HEK293 (cell line): ENCODE measurements at regions not wholly inside any gene's neighbourhood (a gene's known extent, or its start where the extent isn't known, plus 50 kb on each side); places are given as distances from the start of the nearest gene placed in this dataset.

ENCODE experiments used
- EGR2 ChIP-seq: fragments of 450-650 bp; formaldehyde crosslinking; IDR thresholded peaks from 2 replicates; pipeline ENCODE4 v1.5.1; 2016; ENCODE audit warnings: low read depth, missing biosample characterization, missing genetic modification characterization
- FEZF1 ChIP-seq: fragments of 450-650 bp; formaldehyde crosslinking; IDR thresholded peaks from 2 replicates; pipeline ENCODE4 v1.5.1; 2016; ENCODE audit warnings: missing biosample characterization, missing genetic modification characterization
- GLI4 ChIP-seq: fragments of 450-650 bp; formaldehyde crosslinking; IDR thresholded peaks from 2 replicates; pipeline ENCODE4 v1.5.1; 2016; ENCODE audit warnings: missing biosample characterization, missing genetic modification characterization
- GLIS1 ChIP-seq: fragments of 450-650 bp; formaldehyde crosslinking; IDR thresholded peaks from 2 replicates; pipeline ENCODE4 v1.5.1; 2016; ENCODE audit warnings: missing biosample characterization, missing genetic modification characterization
- IKZF3 ChIP-seq: fragments of 450-650 bp; IDR thresholded peaks from 2 replicates; pipeline ENCODE4 v1.5.0; 2018; ENCODE audit warnings: missing biosample characterization, mild to moderate bottlenecking, missing genetic modification characterization, moderate library complexity
- KLF16 ChIP-seq: fragments of 450-650 bp; formaldehyde crosslinking; IDR thresholded peaks from 2 replicates; pipeline ENCODE4 v1.5.1; 2017; ENCODE audit warnings: missing biosample characterization, missing genetic modification characterization
- PBX3 ChIP-seq: sonication (generic); formaldehyde crosslinking; IDR thresholded peaks from 2 replicates; pipeline ENCODE4 v1.8.1; 2022; ENCODE audit warnings: mild to moderate bottlenecking, moderate library complexity, missing genetic modification reagents
- PRDM1 ChIP-seq: fragments of 450-650 bp; formaldehyde crosslinking; IDR thresholded peaks from 2 replicates; pipeline ENCODE4; 2016; ENCODE audit warnings: missing biosample characterization, missing genetic modification characterization
- PRDM6 ChIP-seq: fragments of 450-650 bp; formaldehyde crosslinking; IDR thresholded peaks from 2 replicates; pipeline ENCODE4 v1.5.1; 2017; ENCODE audit warnings: missing biosample characterization, missing genetic modification characterization
- RBAK ChIP-seq: fragments of 450-650 bp; formaldehyde crosslinking; IDR thresholded peaks from 2 replicates; pipeline ENCODE4 v1.5.1; 2016; ENCODE audit warnings: missing biosample characterization, missing genetic modification characterization
- SETDB1 ChIP-seq: IDR thresholded peaks from one replicate; pipeline ENCODE4 v1.6.1; 2017; ENCODE audit warnings: mild to moderate bottlenecking, low read length, moderate library complexity, mixed read lengths; ENCODE audit not compliant: insufficient read length
- SP7 ChIP-seq: fragments of 450-650 bp; formaldehyde crosslinking; IDR thresholded peaks from 2 replicates; pipeline ENCODE4 v1.5.1; 2016; ENCODE audit warnings: missing biosample characterization, missing genetic modification characterization
- ZBTB10 ChIP-seq: fragments of 450-650 bp; formaldehyde crosslinking; IDR thresholded peaks from 2 replicates; pipeline ENCODE4 v1.5.1; 2016; ENCODE audit warnings: missing biosample characterization, missing genetic modification characterization
- ZBTB11 ChIP-seq: fragments of 450-650 bp; formaldehyde crosslinking; conservative IDR thresholded peaks from 2 replicates; pipeline ENCODE4 v1.5.1; 2016; ENCODE audit warnings: low read depth, missing biosample characterization, missing genetic modification characterization
- ZBTB48 ChIP-seq: fragments of 450-650 bp; formaldehyde crosslinking; IDR thresholded peaks from 2 replicates; pipeline ENCODE4 v1.5.1; 2016; ENCODE audit warnings: missing biosample characterization, missing genetic modification characterization
- ZFP3 ChIP-seq: fragments of 450-650 bp; formaldehyde crosslinking; IDR thresholded peaks from 2 replicates; pipeline ENCODE4 v1.5.1; 2016; ENCODE audit warnings: low read depth, missing biosample characterization, missing genetic modification characterization
- ZFP41 ChIP-seq: fragments of 450-650 bp; formaldehyde crosslinking; IDR thresholded peaks from 2 replicates; pipeline ENCODE4 v1.5.1; 2016; ENCODE audit warnings: missing biosample characterization, missing genetic modification characterization, borderline replicate concordance
- ZIC2 ChIP-seq: fragments of 450-650 bp; formaldehyde crosslinking; IDR thresholded peaks from 2 replicates; pipeline ENCODE4 v1.5.1; 2016; ENCODE audit warnings: missing biosample characterization, missing genetic modification characterization
- ZNF138 ChIP-seq: fragments of 450-650 bp; formaldehyde crosslinking; IDR thresholded peaks from 2 replicates; pipeline ENCODE4 v1.5.1; 2016; ENCODE audit warnings: missing biosample characterization, missing genetic modification characterization, borderline replicate concordance
- ZNF16 ChIP-seq: fragments of 450-650 bp; formaldehyde crosslinking; IDR thresholded peaks from 2 replicates; pipeline ENCODE4 v1.5.1; 2016; ENCODE audit warnings: low read depth, missing biosample characterization, missing genetic modification characterization
- ZNF211 ChIP-seq: fragments of 450-650 bp; formaldehyde crosslinking; IDR thresholded peaks from 2 replicates; pipeline ENCODE4 v1.5.1; 2016; ENCODE audit warnings: low read depth, missing biosample characterization, missing genetic modification characterization
- ZNF239 ChIP-seq: fragments of 450-650 bp; formaldehyde crosslinking; IDR thresholded peaks from 2 replicates; pipeline ENCODE4 v1.5.1; 2016; ENCODE audit warnings: missing biosample characterization, missing genetic modification characterization
- ZNF274 ChIP-seq, 2 experiments: fragments of 200-500 bp in 1 of 2; fragments of 450-650 bp in 1 of 2; sonication (Bioruptor generic) in 1 of 2; formaldehyde crosslinking in 1 of 2; IDR thresholded peaks; 2 replicates each; pipeline versions ENCODE4 v1.5.1 to v1.6.1; 2014 to 2016; ENCODE audit warnings: borderline replicate concordance in 1 of 2, inconsistent platforms in 1 of 2, low read length in 1 of 2, missing biosample characterization in 1 of 2, missing genetic modification characterization in 1 of 2
- ZNF366 ChIP-seq: fragments of 450-650 bp; formaldehyde crosslinking; conservative IDR thresholded peaks from 2 replicates; pipeline ENCODE4 v1.5.1; 2016; ENCODE audit warnings: missing biosample characterization, missing genetic modification characterization
- ZNF404 ChIP-seq: fragments of 450-650 bp; formaldehyde crosslinking; IDR thresholded peaks from 2 replicates; pipeline ENCODE4 v1.5.1; 2017; ENCODE audit warnings: missing biosample characterization, missing genetic modification characterization
- ZNF423 ChIP-seq: fragments of 450-650 bp; formaldehyde crosslinking; IDR thresholded peaks from 2 replicates; pipeline ENCODE4 v1.5.1; 2016; ENCODE audit warnings: missing biosample characterization, missing genetic modification characterization
- ZNF560 ChIP-seq: fragments of 450-650 bp; formaldehyde crosslinking; IDR thresholded peaks from 2 replicates; pipeline ENCODE4 v1.5.1; 2017; ENCODE audit warnings: missing biosample characterization, missing genetic modification characterization, borderline replicate concordance
- ZNF660 ChIP-seq: fragments of 450-650 bp; IDR thresholded peaks from 2 replicates; pipeline ENCODE4 v1.5.1; 2018; ENCODE audit warnings: missing biosample characterization, mild to moderate bottlenecking, missing genetic modification characterization
- ZNF701 ChIP-seq: fragments of 450-650 bp; formaldehyde crosslinking; IDR thresholded peaks from 2 replicates; pipeline ENCODE4 v1.5.1; 2016; ENCODE audit warnings: missing biosample characterization, missing genetic modification characterization
- ZNF747 ChIP-seq: fragments of 450-650 bp; formaldehyde crosslinking; IDR thresholded peaks from 2 replicates; pipeline ENCODE4 v1.5.1; 2016; ENCODE audit warnings: missing biosample characterization, missing genetic modification characterization
- ZNF830 ChIP-seq: fragments of 450-650 bp; IDR thresholded peaks from 2 replicates; pipeline ENCODE4 v1.5.0; 2018; ENCODE audit warnings: missing biosample characterization, missing genetic modification characterization, low read depth, mild to moderate bottlenecking, moderate library complexity
- ZNF837 ChIP-seq: fragments of 450-650 bp; formaldehyde crosslinking; IDR thresholded peaks from 2 replicates; pipeline ENCODE4 v1.5.1; 2016; ENCODE audit warnings: missing biosample characterization, missing genetic modification characterization
- ZSCAN23 ChIP-seq: fragments of 450-650 bp; formaldehyde crosslinking; IDR thresholded peaks from 2 replicates; pipeline ENCODE4 v1.5.1; 2016; ENCODE audit warnings: missing biosample characterization, missing genetic modification characterization

- TF ChIP-seq ZNF560 (tag by site-specific recombination), result no peak
- TF ChIP-seq EGR2 (tag by site-specific recombination), result no peak
- peak; percentile 99 for TF ChIP-seq ZIC2 (tag by site-specific recombination)
- TF ChIP-seq RBAK (tag by site-specific recombination), result no peak
- TF ChIP-seq ZNF404 (tag by site-specific recombination), result peak; percentile 67; the same call in 1 of the 2 replicates
- no peak for TF ChIP-seq ZFP3 (tag by site-specific recombination)
- 0 out of 2 replicates have a peak, but pooled peaks have one; percentile 71 for TF ChIP-seq GLI4
- no peak for TF ChIP-seq ZBTB48 (tag by site-specific recombination)
- TF ChIP-seq KLF16, result peak; percentile 74
- no peak for TF ChIP-seq ZFP41 (tag by site-specific recombination)
- TF ChIP-seq IKZF3 (tag by site-specific recombination), result peak; percentile 93
- TF ChIP-seq ZSCAN23 (tag by site-specific recombination), result peak; percentile 99
- TF ChIP-seq ZNF138 (tag by site-specific recombination), result no peak
- TF ChIP-seq PRDM1, result peak; percentile 66
- peak; percentile 100 for TF ChIP-seq FEZF1
- TF ChIP-seq ZNF366 (tag by site-specific recombination), result peak; percentile 97
- TF ChIP-seq ZNF274 (IDR thresholded peaks at IDR 0.05; ENCODE audit: low read length), result no peak
- TF ChIP-seq ZNF274 (tag by site-specific recombination; IDR thresholded peaks at IDR 0.05; ENCODE audit: borderline replicate concordance), result no peak
- TF ChIP-seq GLIS1 (tag by site-specific recombination), result peak; percentile 95
- no peak for TF ChIP-seq ZNF830
- TF ChIP-seq ZBTB11, result no peak
- no peak for TF ChIP-seq ZNF16 (tag by site-specific recombination)
- 0 out of 2 replicates have a peak, but pooled peaks have one; percentile 69 for TF ChIP-seq ZBTB10
- no peak for TF ChIP-seq SETDB1
- TF ChIP-seq ZNF837 (tag by site-specific recombination), result no peak
- peak; percentile 98 for TF ChIP-seq PRDM6 (tag by site-specific recombination)
- peak; percentile 67 for TF ChIP-seq ZNF660 (tag by site-specific recombination)
- peak; percentile 99 for TF ChIP-seq SP7 (tag by site-specific recombination)
- TF ChIP-seq PBX3 (CRISPR knock-in tag), result no peak
- TF ChIP-seq ZNF211 (tag by site-specific recombination), result no peak
- TF ChIP-seq ZNF423 (tag by site-specific recombination), result peak; percentile 16; the same call in 1 of the 2 replicates
- TF ChIP-seq ZNF747 (tag by site-specific recombination), result no peak
- TF ChIP-seq ZNF239 (tag by site-specific recombination), result no peak
- peak; percentile 51; the same call in 1 of the 2 replicates for TF ChIP-seq ZNF701 (tag by site-specific recombination)
Observed at GRCh38 chr1:81126989-81127581, 673.6 kb upstream of the ADGRL2 start (continued).
